HepG2 (cell line): ENCODE measurements at regions not wholly inside any gene's neighbourhood (a gene's known extent, or its start where the extent isn't known, plus 50 kb on each side); places are given as distances from the start of the nearest gene placed in this dataset.

Experiments
- ATAC-seq: fragments of 200-7000 bp; cut with Tn5 transposase; 3 replicates; pipeline ENCODE4 v1.9.1; 2020; ENCODE audit warnings: mild to moderate bottlenecking, moderate library complexity
- BruUV-seq: library from RNA; stranded (reverse); fragments of 400-500 nt; replicated peaks from 2 replicates; lab custom pipeline; 2021; lab: Mats Ljungman, UMichigan
- CTCF ChIA-PET: fragments of 300-600 bp; formaldehyde crosslinking; extraction: SDS; loops from one replicate; lab custom pipeline; 2021; ENCODE audit warnings: low total read pairs, inconsistent platforms, low intra/inter-chr PET ratio; lab: Yijun Ruan, JAX
- POLR2A ChIA-PET: fragments of 350-600 bp; sonication (Branson Sonifier 250); formaldehyde crosslinking; loops from one replicate; lab custom pipeline; 2020; ENCODE audit warnings: antibody characterized with exemption, inconsistent platforms; lab: Yijun Ruan, JAX
- DNase-seq: peaks from one replicate; pipeline ENCODE4 v3.0.0-alpha.2; 2015; ENCODE audit warnings: low spot score
- FAIRE-seq: peaks from 3 replicates; lab custom pipeline; 2011; peaks lifted over from hg19 to GRCh38; lab: Jason Lieb, UNC
- H2AFZ ChIP-seq: one replicate; pipeline ENCODE4 v1.6.1; 2011; ENCODE audit warnings: low read length, inconsistent platforms
- H3K27ac ChIP-seq: fragments of 300-600 bp; 3 replicates; pipeline ENCODE4 v1.8.0; 2011; ENCODE audit warnings: mixed run types, mild to moderate bottlenecking, mixed read lengths, low read length, inconsistent platforms; ENCODE audit not compliant: insufficient read depth; ENCODE audit errors: extremely low read length
- H3K27me3 ChIP-seq, 2 experiments: fragments of 200-600 bp in 1 of 2; 2 replicates in 1 of 2; 3 replicates in 1 of 2; pipeline versions ENCODE4 v1.6.0 to v1.8.0; 2011; ENCODE audit warnings: low read length in 2 of 2, mild to moderate bottlenecking in 2 of 2, moderate library complexity in 2 of 2, inconsistent platforms in 1 of 2; ENCODE audit not compliant: insufficient read depth in 2 of 2, control insufficient read depth in 1 of 2
- H3K36me3 ChIP-seq, 2 experiments: fragments of 200-600 bp in 1 of 2; replicated peaks in 1 of 2; 2 replicates in 1 of 2; 3 replicates in 1 of 2; pipeline versions ENCODE4 v1.5.1 to v1.8.0; 2011; ENCODE audit warnings: low read length in 2 of 2, inconsistent platforms in 1 of 2; ENCODE audit not compliant: insufficient read depth in 2 of 2, control insufficient read depth in 1 of 2
- H3K4me1 ChIP-seq: 2 replicates; pipeline ENCODE4 v1.5.1; 2012; ENCODE audit warnings: low read length, inconsistent platforms; ENCODE audit not compliant: insufficient read depth
- H3K4me2 ChIP-seq: 2 replicates; pipeline ENCODE4 v1.6.0; 2011; ENCODE audit warnings: low read depth, low read length, inconsistent platforms
- H3K4me3 ChIP-seq, 3 experiments: fragments of 200-600 bp in 1 of 3; sonication (generic), shearing (Covaris generic) in 1 of 3; replicated peaks in 1 of 3; 2 replicates each; pipeline ENCODE4 v1.5.1; 2011 to 2016; ENCODE audit warnings: low read length in 3 of 3, inconsistent platforms in 2 of 3, low read depth in 2 of 3, mild to moderate bottlenecking in 2 of 3, control low read depth in 1 of 3, mixed read lengths in 1 of 3; ENCODE audit not compliant: insufficient read depth in 1 of 3
- H3K79me2 ChIP-seq: one replicate; pipeline ENCODE4 v1.6.1; 2011; ENCODE audit warnings: low read length, inconsistent platforms; ENCODE audit not compliant: insufficient read depth
- H3K9ac ChIP-seq: 2 replicates; pipeline ENCODE4 v1.6.0; 2011; ENCODE audit warnings: mild to moderate bottlenecking, low read depth, low read length, inconsistent platforms; ENCODE audit not compliant: insufficient read depth
- H3K9me3 ChIP-seq: 2 replicates; pipeline ENCODE4 v1.5.1; 2012; ENCODE audit warnings: mild to moderate bottlenecking, low read length
- H4K20me1 ChIP-seq: 2 replicates; pipeline ENCODE4 v1.6.0; 2011; ENCODE audit warnings: inconsistent platforms, mild to moderate bottlenecking, low read length, moderate library complexity; ENCODE audit not compliant: insufficient read depth
- AHDC1 ChIP-seq: sonication (generic); formaldehyde crosslinking; IDR thresholded peaks from 2 replicates; pipeline ENCODE4 v1.5.1; 2020; ENCODE audit warnings: mild to moderate bottlenecking, missing genetic modification reagents, borderline replicate concordance
- CEBPB ChIP-seq: IDR thresholded peaks from 2 replicates; pipeline ENCODE4 v1.6.1; 2011; ENCODE audit warnings: low read depth, low read length, improper control_type of control experiment, borderline replicate concordance
- DNMT3B ChIP-seq: conservative IDR thresholded peaks from 2 replicates; pipeline ENCODE4 v1.6.1; 2016; ENCODE audit warnings: missing biosample characterization, control low read depth
- FOXP1 ChIP-seq, 2 experiments: fragments of 450-650 bp in 1 of 2; IDR thresholded peaks; 2 replicates each; pipeline ENCODE4 v1.6.1; 2017 to 2018; ENCODE audit warnings: antibody characterized with exemption in 1 of 2
- ZSCAN5A ChIP-seq: sonication (generic); formaldehyde crosslinking; IDR thresholded peaks from 2 replicates; pipeline ENCODE4 v1.8.0; 2022; ENCODE audit warnings: mild to moderate bottlenecking, missing genetic modification reagents, borderline replicate concordance
- WGBS: methylation state at CpG from one replicate; pipeline ENCODE4 v1.1.6; 2017; ENCODE audit warnings: low lambda C conversion rate; 5-methylcytosine and 5-hydroxymethylcytosine counted together
- in situ Hi-C: cut with HindIII; loops from 2 replicates; pipeline ENCODE4 v1.10.0; 2017; ENCODE audit warnings: low pct_unique_long_range_greater_than_20kb; ENCODE audit not compliant: extremely low pct_ligation_motif_present
- intact Hi-C: fragments of 100-400 bp; cut with micrococcal nuclease; formaldehyde crosslinking; loops from one replicate; pipeline ENCODE4 v1.10.0; 2022; ENCODE audit not compliant: unreplicated experiment
- TF ChIP-seq, protein P1 (sequence below): sonication (generic); formaldehyde crosslinking; IDR thresholded peaks from 2 replicates; pipeline ENCODE4 v1.5.1; 2020; ENCODE audit warnings: missing genetic modification reagents, mild to moderate bottlenecking, borderline replicate concordance

GRCh38 chr3:13762906-13763305 lies 117.0 kb downstream of the WNT7A start:
- intact Hi-C loops: no loop called here
- H3K36me3 ChIP-seq: no peaks in the 10 kb centered on the region
- H3K9me3 ChIP-seq: no peaks in the 10 kb centered on the region
- FAIRE-seq (no peak), DNase-seq (no peak), ATAC-seq (no peak)
- no peaks in the 10 kb centered on the region for H3K4me1 ChIP-seq
- H3K27ac ChIP-seq: no peak overlapping the region
- no peaks in the 10 kb centered on the region for H3K79me2 ChIP-seq
- 35% methylated on average over 7 of the region's 7 CpGs for WGBS
- no peaks in the 10 kb centered on the region for H4K20me1 ChIP-seq
- ChIA-PET CTCF (no interaction called here), POLR2A (no interaction called here)
- no peak overlapping the region for H2AFZ ChIP-seq
- in situ Hi-C loops: no loop called here
- H3K4me3 ChIP-seq: no peak overlapping the region
- no TSS peak for BruUV-seq
- peaks cover 0 to 24% of the 10 kb centered on the region in 2 experiments; a peak in 3 of 5 replicates for H3K27me3 ChIP-seq
- no peak overlapping the region for H3K9ac ChIP-seq
- TF ChIP-seq FOXP1 (IDR thresholded peaks at IDR 0.05) (no peak), FOXP1 (CRISPR knock-in tag; IDR thresholded peaks at IDR 0.05) (no peak), CEBPB (no peak), ZSCAN5A (no peak), DNMT3B (CRISPR knock-in tag) (no peak), AHDC1 (CRISPR knock-in tag) (no peak)
- TF ChIP-seq, protein P1, sequence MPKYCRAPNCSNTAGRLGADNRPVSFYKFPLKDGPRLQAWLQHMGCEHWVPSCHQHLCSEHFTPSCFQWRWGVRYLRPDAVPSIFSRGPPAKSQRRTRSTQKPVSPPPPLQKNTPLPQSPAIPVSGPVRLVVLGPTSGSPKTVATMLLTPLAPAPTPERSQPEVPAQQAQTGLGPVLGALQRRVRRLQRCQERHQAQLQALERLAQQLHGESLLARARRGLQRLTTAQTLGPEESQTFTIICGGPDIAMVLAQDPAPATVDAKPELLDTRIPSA (CRISPR knock-in tag): no peak
- H3K4me2 ChIP-seq: no peak overlapping the region
